SK-N-MC (cell line): ENCODE measurements at regions not wholly inside any gene's neighbourhood (a gene's known extent, or its start where the extent isn't known, plus 50 kb on each side); places are given as distances from the start of the nearest gene placed in this dataset.

Experiments
- EZH2 ChIP-seq: fragments of 200-600 bp; sonication (generic); IDR thresholded peaks from one replicate; pipeline ENCODE4 v1.6.1; 2017; ENCODE audit warnings: antibody characterized with exemption
- FOXP2 ChIP-seq: optimal IDR thresholded peaks from 2 replicates; pipeline ENCODE3; 2011; ENCODE audit warnings: mild to moderate bottlenecking, moderate library complexity; ENCODE audit not compliant: insufficient read depth; ENCODE audit errors: extremely low read length, control extremely low read depth
- POLR2AphosphoS5 ChIP-seq: IDR thresholded peaks from 2 replicates; pipeline ENCODE4 v1.6.1; 2012; ENCODE audit warnings: mild to moderate bottlenecking, low read depth, low read length, borderline replicate concordance

DNA sequence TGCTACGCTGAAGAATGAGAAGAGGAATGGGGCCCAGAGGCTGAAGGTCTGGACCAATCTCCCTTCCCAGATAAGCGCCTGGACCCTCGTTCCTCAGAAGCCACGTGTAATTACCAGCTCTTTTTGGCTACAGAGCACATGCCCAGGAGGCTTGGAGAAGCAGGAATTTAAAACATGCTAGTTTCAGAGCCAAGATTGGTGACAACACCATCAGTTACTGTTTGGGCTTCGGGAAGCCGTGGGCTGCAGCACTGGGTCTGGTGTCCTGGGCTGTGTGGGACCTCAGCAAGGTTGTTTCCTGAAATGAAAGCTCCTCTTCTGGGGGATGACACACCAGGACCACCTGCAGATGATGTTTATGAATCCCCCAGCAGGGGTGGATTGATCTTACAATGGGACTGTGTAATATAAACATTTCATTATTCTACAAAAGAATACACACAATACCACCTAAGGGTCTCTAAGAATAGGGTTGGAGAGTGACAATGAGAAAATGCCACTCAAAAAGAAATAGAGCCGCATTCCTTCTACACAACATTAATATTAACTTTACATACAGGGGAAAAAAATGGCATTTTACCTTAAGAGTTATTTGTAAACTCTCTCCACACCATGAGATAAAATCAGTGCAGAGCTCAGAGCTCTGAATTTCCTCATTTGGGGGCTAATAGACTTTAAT lies 207.8 kb upstream of the FOXQ1 start:
- TF ChIP-seq EZH2 (no peak), POLR2AphosphoS5 (no peak), FOXP2 (no peak)
